Breast epithelium (tissue), 3 donors: ENCODE measurements at regions not wholly inside any gene's neighbourhood (a gene's known extent, or its start where the extent isn't known, plus 50 kb on each side); places are given as distances from the start of the nearest gene placed in this dataset.

Experiments
- CTCF ChIP-seq, 3 donors: fragments of 450-650 bp; IDR thresholded peaks; one replicate each; pipeline ENCODE4 v1.5.1; 2016 to 2017; ENCODE audit warnings: antibody characterized with exemption in 3 of 3, mild to moderate bottlenecking in 3 of 3, moderate library complexity in 3 of 3
- POLR2A ChIP-seq: fragments of 450-650 bp; IDR thresholded peaks from one replicate; pipeline ENCODE4 v1.6.1; 2016; ENCODE audit warnings: antibody characterized with exemption, mild to moderate bottlenecking, moderate library complexity
- POLR2AphosphoS5 ChIP-seq, 3 donors: sonication (generic); formaldehyde crosslinking; IDR thresholded peaks; one replicate each; pipeline ENCODE4 v1.6.1; 2017; ENCODE audit warnings: antibody characterized with exemption in 3 of 3

GRCh38 chr15:35818846-35819245, 272.9 kb upstream of the DPH6 start:
- no peak for TF ChIP-seq CTCF (IDR thresholded peaks at IDR 0.05)
- no peak for TF ChIP-seq POLR2AphosphoS5 (IDR thresholded peaks at IDR 0.05)
- TF ChIP-seq POLR2A: no peak
